ENCODE measurements at regions not wholly inside any gene's neighbourhood (a gene's known extent, or its start where the extent isn't known, plus 50 kb on each side); places are given as distances from the start of the nearest gene placed in this dataset.
"Not testable (repeated sequence)": the region's sequence is repeated elsewhere in the genome, so short reads cannot be mapped to it uniquely, and the experiment has no call there.

DNA sequence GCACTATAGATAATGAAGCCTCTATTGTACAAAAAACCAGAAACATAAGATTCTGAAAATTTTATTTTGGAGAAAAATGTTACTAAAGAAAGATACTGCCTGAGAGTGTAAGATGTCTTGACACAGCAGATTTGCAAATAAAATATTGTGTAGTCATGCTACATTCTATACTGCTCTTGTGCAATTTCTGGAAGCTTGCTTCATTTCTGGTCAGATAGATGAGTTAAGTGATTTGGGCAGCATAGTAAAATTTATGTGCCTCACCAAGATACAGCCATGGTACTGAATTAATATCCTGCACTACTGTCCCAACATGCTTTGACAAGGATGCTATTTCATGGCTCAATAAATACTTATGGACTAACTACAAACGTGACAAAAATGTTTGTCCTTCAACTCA is 55.1 kb upstream of the STARD13 start:
- no peak for DNase-seq

- no peak for DNase-seq
These were observed 56.4 kb upstream of the STARD13 start for GRCh38 chr13:33341861-33342452.

- DNase-seq = no peak
These were observed 60.3 kb upstream of the STARD13 start for GRCh38 chr13:33345842-33346241.

- DNase-seq = no peak
These were observed 62.3 kb upstream of the STARD13 start for GRCh38 chr13:33347861-33348260.

DNA sequence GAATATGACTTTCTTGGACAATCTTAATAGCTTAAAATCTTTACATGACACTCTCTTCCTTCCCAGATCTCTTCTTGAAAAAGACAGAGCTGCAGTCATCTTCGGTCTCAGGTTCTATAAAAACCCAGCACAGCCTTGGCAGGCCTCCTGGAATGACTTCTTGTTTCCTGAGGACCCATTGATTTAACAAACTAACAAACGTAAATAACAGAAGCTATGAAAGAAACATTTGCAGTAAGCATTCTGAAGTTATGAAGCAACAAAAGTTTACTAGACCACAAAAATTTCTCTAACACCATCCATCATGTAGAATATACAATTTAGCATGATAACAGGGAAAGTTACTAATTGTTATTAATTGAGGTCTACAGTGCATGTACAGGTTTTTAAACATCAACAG is 62.8 kb upstream of the STARD13 start:
- no peak for DNase-seq

GRCh38 chr13:33349288-33349985 is 63.9 kb upstream of the STARD13 start:
- no peak for DNase-seq

- no peak for DNase-seq
These were observed 64.7 kb upstream of the STARD13 start for GRCh38 chr13:33349986-33350826.

DNA sequence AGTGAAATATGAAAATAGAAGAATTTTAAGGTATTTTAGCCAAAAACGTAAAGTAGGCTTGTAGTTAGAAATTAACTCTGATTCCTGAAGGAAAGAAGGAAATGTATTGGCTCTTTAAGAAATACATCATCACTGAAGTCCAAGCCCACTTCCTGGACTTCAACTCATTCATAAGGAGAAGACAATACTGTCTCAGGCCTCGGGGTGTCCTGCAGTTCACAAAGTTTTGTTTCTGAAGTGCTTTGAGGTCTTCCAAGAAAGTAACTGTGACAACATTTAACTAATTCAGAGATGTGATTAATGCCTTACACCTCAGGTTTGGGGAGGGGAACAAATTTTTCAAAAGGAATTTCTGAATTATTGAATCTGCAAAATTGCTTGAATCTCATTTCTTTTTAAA is 65.8 kb upstream of the STARD13 start:
- DNase-seq = no peak

DNA sequence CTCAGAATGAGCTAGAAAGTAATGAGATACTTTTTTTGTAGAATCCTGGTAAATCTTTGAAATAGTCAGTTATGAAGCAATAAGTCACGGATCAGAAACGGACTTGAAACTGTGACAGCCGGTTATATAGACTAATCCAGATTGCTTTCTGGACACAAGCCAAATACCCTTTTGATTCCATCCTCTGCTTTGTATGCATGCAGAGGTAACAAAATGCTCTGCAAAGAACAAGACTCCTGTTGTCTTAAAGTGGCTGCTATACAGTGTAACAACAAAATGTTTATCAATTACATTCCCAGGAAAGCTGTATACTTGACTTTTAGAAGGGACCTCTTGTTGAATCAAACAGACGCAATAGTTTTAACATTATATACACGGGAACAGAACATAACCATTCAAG is 66.5 kb upstream of the STARD13 start:
- DNase-seq = no peak

GRCh38 chr13:33352526-33352925 is 67.0 kb upstream of the STARD13 start:
- DNase-seq = no peak

DNA sequence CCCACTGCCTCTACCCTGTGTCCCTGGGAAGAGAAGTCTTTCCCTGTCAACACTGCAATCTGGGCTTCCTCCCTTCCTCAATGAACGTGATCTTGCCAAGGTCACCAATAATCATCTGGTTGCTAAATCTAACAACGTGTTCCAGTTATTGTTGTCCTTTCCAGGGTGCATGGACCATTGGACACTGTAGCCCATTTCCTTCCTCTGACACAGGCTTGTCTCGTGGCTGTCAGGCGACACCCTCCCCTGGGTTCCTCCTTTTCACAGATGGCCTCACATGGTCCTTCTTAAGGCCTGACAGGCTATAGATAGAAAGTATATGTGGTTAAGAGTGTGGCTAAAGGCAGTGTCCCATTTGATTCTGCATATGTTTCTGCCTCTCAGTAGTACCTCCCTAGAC is 67.7 kb upstream of the STARD13 start:
- DNase-seq = no peak

DNA sequence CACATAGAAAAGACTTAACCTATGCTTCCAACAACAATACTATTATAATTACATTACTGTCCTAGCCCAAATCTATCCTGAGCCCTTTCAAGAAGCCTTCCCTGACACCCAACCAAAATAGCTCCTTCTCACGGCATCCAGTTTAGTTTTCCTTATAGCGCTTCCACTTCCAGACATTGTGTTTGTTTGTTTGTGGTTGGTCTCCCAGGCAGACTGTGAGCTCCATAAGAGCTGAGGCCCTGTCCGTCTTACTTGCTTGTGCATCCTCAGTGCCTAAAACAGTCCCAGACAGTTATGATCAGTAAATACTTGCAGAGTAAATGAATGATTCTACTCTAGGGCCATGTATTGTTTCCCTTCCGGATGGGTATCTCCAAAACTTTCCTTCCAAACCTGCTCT is 68.1 kb upstream of the STARD13 start:
- DNase-seq = no peak

GRCh38 chr13:33355201-33355895 is 69.8 kb upstream of the STARD13 start:
- no peak for DNase-seq

DNA sequence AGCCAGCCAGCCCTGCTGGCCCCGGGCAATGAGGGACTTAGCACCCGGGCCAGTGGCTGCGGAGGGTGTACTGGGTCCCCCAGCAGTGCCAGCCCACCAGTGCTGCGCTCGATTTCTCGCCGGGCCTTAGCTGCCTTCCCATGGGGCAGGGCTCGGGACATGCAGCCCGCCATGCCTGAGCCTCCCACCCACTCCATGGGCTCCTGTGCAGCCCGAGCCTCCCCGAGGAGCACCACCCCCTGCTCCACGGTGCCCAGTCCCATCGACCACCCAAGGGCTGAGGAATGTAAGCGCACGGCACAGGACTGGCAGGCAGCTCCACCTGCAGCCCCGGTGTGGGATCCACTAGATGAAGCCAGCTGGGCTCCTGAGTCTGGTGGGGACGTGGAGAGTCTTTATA is 72.5 kb upstream of the STARD13 start:
- DNase-seq = not testable (repeated sequence)

- no peak for DNase-seq
These were observed 77.6 kb upstream of the STARD13 start for GRCh38 chr13:33362986-33363727.

DNA sequence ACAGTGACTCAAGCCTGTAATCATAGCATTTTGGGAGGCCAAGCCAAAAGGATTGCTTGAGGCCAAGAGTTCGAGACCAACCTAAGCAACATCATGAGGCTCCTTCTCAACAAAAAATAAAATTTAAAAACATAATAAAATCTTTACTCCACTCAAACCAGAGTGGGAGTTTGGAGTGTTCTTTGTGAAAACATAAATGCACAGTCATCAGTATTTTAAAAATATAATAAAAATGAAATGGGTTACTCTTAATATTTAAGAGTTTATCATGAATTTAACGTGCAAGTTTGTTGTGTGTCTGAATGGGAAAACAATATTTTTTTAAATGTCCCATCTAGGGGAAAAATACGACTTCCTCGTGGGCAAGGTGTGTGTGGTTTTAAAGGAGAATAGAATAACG is 78.6 kb upstream of the STARD13 start:
- DNase-seq = no peak

- DNase-seq = no peak
These were observed 81.0 kb upstream of the STARD13 start for GRCh38 chr13:33366469-33367062.

- DNase-seq = no peak
These were observed 81.8 kb upstream of the STARD13 start for GRCh38 chr13:33367171-33367895.

DNA sequence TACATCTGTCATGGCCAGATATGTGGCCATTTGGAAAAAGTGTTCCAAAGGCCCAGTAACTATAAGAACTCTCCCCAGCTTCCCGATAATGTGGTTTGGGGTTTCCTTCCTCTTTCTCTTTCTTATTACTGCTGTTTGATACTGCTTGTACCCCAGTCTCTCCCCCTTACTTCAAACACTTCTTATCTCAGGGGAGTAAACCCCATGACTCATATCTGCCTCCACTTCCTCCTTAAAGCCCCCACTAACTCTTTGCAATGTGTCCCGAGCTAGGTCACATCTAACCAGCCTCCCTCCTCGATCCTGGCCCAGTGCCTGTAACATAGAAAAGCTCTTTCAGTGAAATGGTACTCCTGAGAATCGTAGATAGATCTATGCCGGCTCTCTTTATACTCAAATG is 82.4 kb upstream of the STARD13 start:
- no peak for DNase-seq

- no peak for DNase-seq
These were observed 83.5 kb upstream of the STARD13 start for GRCh38 chr13:33369073-33369472.

GRCh38 chr13:33372251-33372919 is 86.8 kb upstream of the STARD13 start:
- DNase-seq = no peak

Measured in activated CD8-positive, alpha-beta memory T cell treated with anti-CD3 and anti-CD28 coated beads, Interleukin-2, amount 50 U/mL, for 4 hours (primary cell).